BLaER1 (cell line): ENCODE measurements at regions not wholly inside any gene's neighbourhood (a gene's known extent, or its start where the extent isn't known, plus 50 kb on each side); places are given as distances from the start of the nearest gene placed in this dataset.

Experiments
- H3K27ac ChIP-seq: shearing (Covaris generic); formaldehyde crosslinking; 2 replicates; pipeline ENCODE4 v1.8.1; 2022
- H3K27me3 ChIP-seq: shearing (Covaris generic); formaldehyde crosslinking; 2 replicates; pipeline ENCODE4 v1.8.1; 2022
- H3K36me3 ChIP-seq: shearing (Covaris generic); formaldehyde crosslinking; 2 replicates; pipeline ENCODE4 v1.8.1; 2022
- H3K4me1 ChIP-seq: shearing (Covaris generic); formaldehyde crosslinking; 2 replicates; pipeline ENCODE4 v1.8.1; 2022
- H3K4me2 ChIP-seq: shearing (Covaris generic); formaldehyde crosslinking; 2 replicates; pipeline ENCODE4 v1.8.1; 2022
- H3K4me3 ChIP-seq: shearing (Covaris generic); formaldehyde crosslinking; 2 replicates; pipeline ENCODE4 v1.8.1; 2022
- H3K9ac ChIP-seq: shearing (Covaris generic); formaldehyde crosslinking; 2 replicates; pipeline ENCODE4 v1.8.1; 2022
- H3K9me3 ChIP-seq: shearing (Covaris generic); formaldehyde crosslinking; 2 replicates; pipeline ENCODE4 v1.8.1; 2022
- H4K20me1 ChIP-seq: shearing (Covaris generic); formaldehyde crosslinking; 2 replicates; pipeline ENCODE4 v1.8.1; 2022
- Cebpa-rat ChIP-seq: shearing (Covaris generic); IDR thresholded peaks from 2 replicates; pipeline ENCODE4 v1.8.1; 2022

DNA sequence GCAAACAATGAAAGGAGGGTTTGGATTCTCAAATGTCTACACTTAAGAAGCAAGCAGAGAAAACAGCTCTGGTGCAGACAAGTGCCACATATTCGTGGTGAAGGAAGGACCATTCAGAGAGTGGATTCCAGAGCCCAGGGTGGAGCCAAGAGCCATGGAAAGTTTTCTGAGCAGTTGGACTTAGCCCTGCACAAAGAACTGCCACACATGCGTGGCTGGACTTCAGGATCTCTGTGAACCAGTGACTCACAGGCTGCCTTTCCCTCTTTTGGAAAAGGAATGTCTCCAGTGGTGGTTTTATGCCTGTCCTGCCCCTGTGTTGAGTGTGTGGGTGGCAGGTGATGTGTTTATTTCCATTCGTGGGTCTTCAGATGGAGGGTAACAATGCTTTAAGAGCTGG is 489.5 kb downstream of the CDH26 start:
- H3K4me3 ChIP-seq = no peak overlapping the region
- peak overlapping the region; percentile 51; the same call in 1 of the 2 replicates for H3K4me2 ChIP-seq
- no peak overlapping the region for H3K9ac ChIP-seq
- H4K20me1 ChIP-seq = peaks cover 15% of the 10 kb centered on the region; the same call in 1 of the 2 replicates
- H3K27me3 ChIP-seq = peaks cover 24% of the 10 kb centered on the region
- no peaks in the 10 kb centered on the region for H3K9me3 ChIP-seq
- H3K4me1 ChIP-seq = peaks cover 19% of the 10 kb centered on the region
- no peaks in the 10 kb centered on the region for H3K36me3 ChIP-seq
- no peak overlapping the region for H3K27ac ChIP-seq
- no peak for TF ChIP-seq Cebpa-rat

DNA sequence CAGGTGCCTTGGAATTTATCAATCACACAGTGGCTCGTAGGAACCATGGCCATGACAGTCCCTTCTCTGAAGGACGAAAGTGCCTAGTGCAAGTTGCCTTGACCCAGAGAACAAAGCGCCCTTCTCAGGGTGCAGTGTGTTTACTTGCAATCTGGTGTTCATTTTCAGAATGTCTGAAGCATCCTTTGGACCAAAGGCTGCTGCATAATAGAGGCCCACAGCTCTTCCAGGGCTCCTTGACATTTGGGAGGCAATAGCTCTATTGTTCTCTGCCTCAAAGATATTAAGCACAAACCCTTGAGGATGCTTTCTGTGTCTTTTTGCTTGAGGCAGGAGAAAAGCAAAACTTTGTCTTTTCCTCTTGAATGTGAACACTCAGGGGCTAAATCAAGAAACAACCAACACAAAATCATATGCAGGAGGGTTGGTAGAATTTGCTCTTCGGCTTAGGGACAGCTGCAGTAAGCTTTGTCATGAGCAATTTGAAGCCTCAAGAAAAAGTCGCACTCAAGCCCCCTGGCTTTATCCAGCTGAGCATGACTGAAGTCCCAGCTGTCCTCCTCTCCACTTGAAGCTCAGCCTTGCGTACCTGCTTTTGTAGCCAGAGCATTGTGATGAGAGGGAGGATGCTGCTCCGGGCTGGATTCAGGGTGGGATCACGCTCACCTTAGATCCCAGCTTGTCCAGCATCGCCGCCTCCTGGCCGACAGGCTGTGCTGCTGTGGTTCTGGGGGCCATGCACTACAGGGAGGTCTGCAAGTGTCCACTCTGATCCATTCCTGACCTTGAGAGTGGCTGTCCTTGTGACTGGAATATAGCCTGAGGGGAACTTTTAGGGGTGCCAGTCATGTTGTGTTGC is 495.4 kb downstream of the CDH26 start:
- Histone ChIP-seq H4K20me1 (no peaks in the 10 kb centered on the region), H3K4me3 (no peak overlapping the region), H3K27me3 (peaks cover 7% of the 10 kb centered on the region), H3K4me1 (no peaks in the 10 kb centered on the region), H3K9ac (no peak overlapping the region), H3K36me3 (no peaks in the 10 kb centered on the region), H3K4me2 (no peak overlapping the region), H3K9me3 (no peaks in the 10 kb centered on the region), H3K27ac (no peak overlapping the region)
- TF ChIP-seq Cebpa-rat = no peak

DNA sequence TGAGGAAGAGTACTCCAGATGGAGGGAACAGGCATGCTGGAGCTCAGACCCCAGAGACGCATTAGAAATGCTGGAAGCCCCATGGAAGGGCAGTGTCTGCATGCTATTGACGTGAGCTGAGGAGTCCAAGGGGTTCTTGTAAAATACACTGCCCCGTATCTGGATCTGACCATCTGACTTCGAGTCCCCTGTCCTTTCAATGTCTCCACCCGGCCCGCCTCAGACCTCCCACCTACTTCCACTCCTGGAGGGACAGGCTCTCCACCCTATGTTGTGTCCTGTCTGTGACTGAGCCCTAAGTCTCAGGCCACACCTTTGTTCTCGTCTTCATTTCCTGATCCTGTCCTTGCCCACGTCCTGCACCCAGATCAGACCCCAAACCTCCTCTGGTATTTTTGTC is 496.3 kb downstream of the CDH26 start:
- Histone ChIP-seq H3K4me3 (no peak overlapping the region), H3K4me2 (no peak overlapping the region), H3K4me1 (no peaks in the 10 kb centered on the region), H3K27me3 (no peaks in the 10 kb centered on the region; the same call in 1 of the 2 replicates), H3K27ac (no peak overlapping the region), H3K9me3 (no peaks in the 10 kb centered on the region), H3K36me3 (no peaks in the 10 kb centered on the region), H4K20me1 (no peaks in the 10 kb centered on the region), H3K9ac (no peak overlapping the region)
- no peak for TF ChIP-seq Cebpa-rat

DNA sequence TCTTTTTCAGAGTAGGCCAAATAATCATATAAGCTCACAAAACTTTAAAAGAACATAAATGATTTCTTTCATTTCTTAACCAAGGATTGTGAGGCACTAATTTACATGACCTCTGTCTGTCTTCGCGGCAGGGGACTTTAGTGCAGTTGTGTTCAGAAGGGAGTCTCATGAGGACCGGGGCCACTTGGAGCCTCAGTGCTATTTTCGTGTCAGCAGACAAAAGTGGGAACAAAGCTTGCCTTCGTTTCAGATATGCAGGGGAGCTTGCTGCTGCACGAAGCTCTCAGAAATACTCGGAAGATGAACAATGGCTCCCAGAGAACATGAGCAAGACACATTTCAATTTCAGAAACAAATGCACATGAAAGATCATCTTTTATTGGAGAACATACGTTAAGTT is 497.0 kb downstream of the CDH26 start:
- H3K36me3 ChIP-seq = no peaks in the 10 kb centered on the region
- no peak overlapping the region for H3K4me2 ChIP-seq
- no peaks in the 10 kb centered on the region for H4K20me1 ChIP-seq
- no peaks in the 10 kb centered on the region for H3K4me1 ChIP-seq
- TF ChIP-seq Cebpa-rat = no peak
- H3K9me3 ChIP-seq = no peaks in the 10 kb centered on the region
- no peak overlapping the region for H3K4me3 ChIP-seq
- H3K27me3 ChIP-seq = no peaks in the 10 kb centered on the region
- H3K9ac ChIP-seq = no peak overlapping the region
- no peak overlapping the region for H3K27ac ChIP-seq

DNA sequence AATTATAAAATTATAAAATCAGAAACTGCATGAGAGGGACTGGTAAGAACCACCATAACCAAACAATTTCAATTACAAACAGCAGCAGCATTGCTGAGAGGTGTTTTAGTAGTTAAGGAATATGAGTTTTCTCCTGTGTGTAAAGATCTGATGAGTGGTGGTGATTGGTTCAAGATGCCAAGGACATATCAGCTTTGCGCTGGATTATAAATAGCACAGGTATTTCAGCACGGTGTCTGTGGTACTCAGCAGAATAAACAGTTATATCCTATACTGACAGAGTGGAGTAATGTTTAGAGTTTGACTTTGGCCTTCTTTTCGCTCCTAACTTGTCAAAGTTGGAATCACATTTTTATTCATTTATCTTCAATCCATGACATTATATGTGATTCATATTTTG is 501.0 kb downstream of the CDH26 start:
- H3K4me2 ChIP-seq = no peak overlapping the region
- H3K4me3 ChIP-seq = no peak overlapping the region
- no peak overlapping the region for H3K9ac ChIP-seq
- no peaks in the 10 kb centered on the region for H4K20me1 ChIP-seq
- no peaks in the 10 kb centered on the region for H3K27me3 ChIP-seq
- H3K9me3 ChIP-seq = no peaks in the 10 kb centered on the region; the same call in 1 of the 2 replicates
- no peaks in the 10 kb centered on the region for H3K36me3 ChIP-seq
- no peak overlapping the region for H3K27ac ChIP-seq
- no peaks in the 10 kb centered on the region for H3K4me1 ChIP-seq
- TF ChIP-seq Cebpa-rat = no peak

DNA sequence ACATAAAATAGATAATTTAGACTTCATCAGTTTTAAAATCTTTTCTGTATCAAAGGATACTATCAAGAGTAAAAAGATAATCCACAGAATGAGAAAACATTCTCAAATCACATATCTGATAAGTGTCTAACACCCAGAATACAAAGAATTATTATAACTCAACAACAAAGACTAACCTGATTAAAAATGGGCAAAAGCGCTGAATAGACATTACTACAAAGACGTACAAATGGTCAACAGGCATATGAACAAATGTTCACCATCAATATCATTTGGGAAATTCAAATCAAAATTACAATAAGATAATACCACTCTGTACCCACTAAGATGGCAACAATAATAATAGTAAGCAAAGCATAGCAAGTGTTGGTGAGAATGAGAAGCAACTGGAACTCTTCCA is 503.8 kb downstream of the CDH26 start:
- TF ChIP-seq Cebpa-rat = no peak
- Histone ChIP-seq H3K9ac (no peak overlapping the region), H3K27me3 (no peaks in the 10 kb centered on the region), H3K4me1 (no peaks in the 10 kb centered on the region), H3K36me3 (no peaks in the 10 kb centered on the region), H3K4me2 (no peak overlapping the region), H3K9me3 (no peaks in the 10 kb centered on the region; the same call in 1 of the 2 replicates), H3K4me3 (no peak overlapping the region), H3K27ac (no peak overlapping the region), H4K20me1 (no peaks in the 10 kb centered on the region)

DNA sequence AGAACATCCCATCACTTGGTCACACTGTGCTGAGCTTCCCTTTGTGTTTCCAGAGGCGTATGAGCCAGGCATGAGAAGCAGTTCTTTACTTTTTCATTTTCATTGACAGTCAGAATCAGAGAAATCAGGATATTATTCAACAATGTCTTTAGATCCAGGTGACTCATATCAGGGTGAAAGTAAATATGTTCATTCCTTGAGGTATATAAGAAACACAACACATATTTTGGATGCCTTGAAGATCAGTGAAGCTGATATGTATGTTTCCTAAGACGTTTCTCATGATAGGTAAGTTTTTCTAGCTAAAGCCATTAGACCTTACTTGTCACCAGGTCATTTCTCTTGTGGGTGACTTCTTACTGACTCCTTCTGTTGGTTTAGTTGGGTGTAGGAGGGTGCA is 505.6 kb downstream of the CDH26 start:
- no peaks in the 10 kb centered on the region for H3K4me1 ChIP-seq
- H3K36me3 ChIP-seq = no peaks in the 10 kb centered on the region
- no peak overlapping the region for H3K9ac ChIP-seq
- no peak overlapping the region for H3K4me2 ChIP-seq
- H3K9me3 ChIP-seq = no peaks in the 10 kb centered on the region; the same call in 1 of the 2 replicates
- H3K27me3 ChIP-seq = no peaks in the 10 kb centered on the region
- no peak overlapping the region for H3K4me3 ChIP-seq
- no peak overlapping the region for H3K27ac ChIP-seq
- no peaks in the 10 kb centered on the region for H4K20me1 ChIP-seq
- TF ChIP-seq Cebpa-rat = no peak

DNA sequence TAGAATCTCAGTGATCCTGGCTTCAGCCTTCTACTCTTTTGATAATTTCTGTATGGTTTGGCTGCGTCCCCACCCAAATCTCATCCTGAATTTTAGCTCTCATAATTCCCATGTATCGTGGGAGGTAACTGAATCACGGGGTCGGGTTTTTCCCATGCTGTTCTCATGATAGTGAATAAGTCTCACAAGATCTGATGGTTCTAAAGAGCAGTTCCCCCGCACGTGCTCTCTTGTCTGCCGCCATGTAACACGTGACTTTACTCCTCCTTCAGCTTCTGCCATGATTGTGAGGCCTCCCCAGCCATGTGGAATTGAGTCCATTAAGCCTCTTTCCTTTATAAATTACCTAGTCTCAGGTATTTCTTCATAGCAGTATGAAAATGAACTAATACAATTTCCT is 507.2 kb downstream of the CDH26 start:
- Histone ChIP-seq H3K9ac (no peak overlapping the region), H3K36me3 (no peaks in the 10 kb centered on the region), H3K27ac (no peak overlapping the region), H3K27me3 (no peaks in the 10 kb centered on the region), H3K4me3 (no peak overlapping the region), H3K9me3 (no peaks in the 10 kb centered on the region; the same call in 1 of the 2 replicates), H4K20me1 (no peaks in the 10 kb centered on the region), H3K4me2 (no peak overlapping the region), H3K4me1 (no peaks in the 10 kb centered on the region)
- no peak for TF ChIP-seq Cebpa-rat

DNA sequence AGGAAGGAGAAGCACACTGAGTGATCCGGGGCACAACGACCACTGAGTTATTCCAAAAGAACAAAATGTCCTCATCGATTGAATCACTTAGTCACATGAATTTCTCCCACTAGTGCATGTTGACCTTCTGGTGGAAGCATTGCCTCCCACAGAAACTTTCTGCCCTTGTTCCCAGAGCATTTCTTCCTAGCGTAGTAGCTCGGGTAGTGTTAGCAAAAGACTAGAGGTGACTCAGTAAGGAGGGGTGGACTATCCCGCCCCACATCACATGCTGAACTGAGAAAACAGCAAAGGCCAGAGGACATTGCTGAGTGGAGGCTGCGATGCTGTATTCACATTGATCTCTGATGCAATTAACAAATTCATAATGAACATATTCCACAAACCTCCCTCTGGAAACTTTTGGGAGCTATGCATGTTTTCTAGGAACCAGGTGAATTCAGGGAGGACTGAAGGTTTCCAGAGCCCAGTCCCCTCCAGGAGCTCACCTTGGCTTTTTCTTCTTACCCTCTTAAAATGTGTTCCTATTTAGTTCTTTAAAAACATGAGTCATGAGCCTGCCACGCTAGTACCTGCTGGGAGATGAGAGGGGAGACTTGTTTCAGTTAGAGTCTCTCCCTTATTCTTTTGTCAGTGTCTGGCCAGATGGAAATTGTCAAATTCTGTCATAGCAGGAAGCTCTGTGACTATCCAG is 507.9 kb downstream of the CDH26 start:
- Histone ChIP-seq H3K4me2 (no peak overlapping the region), H3K27me3 (no peaks in the 10 kb centered on the region), H3K9ac (no peak overlapping the region), H3K36me3 (no peaks in the 10 kb centered on the region), H3K27ac (no peak overlapping the region), H3K4me1 (no peaks in the 10 kb centered on the region), H3K4me3 (no peak overlapping the region), H3K9me3 (no peaks in the 10 kb centered on the region; the same call in 1 of the 2 replicates), H4K20me1 (no peaks in the 10 kb centered on the region)
- no peak for TF ChIP-seq Cebpa-rat

DNA sequence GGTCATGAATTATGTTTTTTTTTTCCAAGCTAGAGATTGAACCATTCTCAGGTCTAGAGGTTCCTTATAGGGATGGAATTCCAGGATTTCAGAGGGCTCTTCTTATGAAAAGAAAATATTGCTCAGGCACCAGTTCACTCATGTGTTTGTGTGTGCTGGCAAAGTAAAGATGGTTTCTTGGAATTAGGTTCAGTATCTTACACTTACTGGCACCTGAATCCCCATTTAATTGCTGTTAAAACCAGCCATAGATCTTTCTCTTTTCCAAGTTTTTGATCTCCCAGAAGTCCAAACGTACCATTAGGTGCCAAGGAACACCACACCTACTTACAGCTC is 508.4 kb downstream of the CDH26 start:
- Histone ChIP-seq H3K27me3 (no peaks in the 10 kb centered on the region), H3K36me3 (no peaks in the 10 kb centered on the region), H3K4me1 (no peaks in the 10 kb centered on the region), H3K9me3 (no peaks in the 10 kb centered on the region), H3K4me2 (no peak overlapping the region), H3K27ac (no peak overlapping the region), H3K9ac (no peak overlapping the region), H3K4me3 (no peak overlapping the region), H4K20me1 (no peaks in the 10 kb centered on the region)
- no peak for TF ChIP-seq Cebpa-rat
